Fibroblast of pulmonary artery (primary cell): ENCODE measurements at regions not wholly inside any gene's neighbourhood (a gene's known extent, or its start where the extent isn't known, plus 50 kb on each side); places are given as distances from the start of the nearest gene placed in this dataset.

ENCODE experiments used
- DNase-seq: peaks from one replicate; pipeline ENCODE4 v3.0.0-alpha.2; 2010; ENCODE audit warnings: low read depth
- H3K4me3 ChIP-seq: replicated peaks from 2 replicates; pipeline ENCODE4 v1.5.1; 2011; ENCODE audit warnings: low read depth, mild to moderate bottlenecking, control low read depth, low read length, moderate library complexity
- CTCF ChIP-seq: IDR thresholded peaks from 2 replicates; pipeline ENCODE4 v1.5.1; 2011; ENCODE audit warnings: mild to moderate bottlenecking, control low read depth, low read length, inconsistent platforms; ENCODE audit errors: missing control alignments

- TF ChIP-seq CTCF = no peak
- H3K4me3 ChIP-seq = no peak overlapping the region
- no peak for DNase-seq
Measured at GRCh38 chr16:61024180-61024900, 1011.9 kb downstream of the CDH8 start.

- no peak for TF ChIP-seq CTCF
- no peak overlapping the region for H3K4me3 ChIP-seq
- DNase-seq = no peak
Measured at GRCh38 chr16:61014869-61015268, 1021.4 kb downstream of the CDH8 start.

- no peak for TF ChIP-seq CTCF
- DNase-seq = no peak
- no peak overlapping the region for H3K4me3 ChIP-seq
Measured at GRCh38 chr16:61007694-61008093, 1028.5 kb downstream of the CDH8 start.

GRCh38 chr16:61005952-61006351, 1030.3 kb downstream of the CDH8 start:
- no peak overlapping the region for H3K4me3 ChIP-seq
- no peak for TF ChIP-seq CTCF
- DNase-seq = no peak

GRCh38 chr16:61002479-61003204, 1033.6 kb downstream of the CDH8 start:
- no peak for DNase-seq
- no peak for TF ChIP-seq CTCF
- H3K4me3 ChIP-seq = no peak overlapping the region

GRCh38 chr16:60991886-60992285, 1044.4 kb downstream of the CDH8 start:
- no peak for DNase-seq
- H3K4me3 ChIP-seq = no peak overlapping the region
- TF ChIP-seq CTCF = no peak

- no peak for TF ChIP-seq CTCF
- H3K4me3 ChIP-seq = no peak overlapping the region
- no peak for DNase-seq
Measured at GRCh38 chr16:60989592-60989991, 1046.6 kb downstream of the CDH8 start.
